ENCODE measurements at regions not wholly inside any gene's neighbourhood (a gene's known extent, or its start where the extent isn't known, plus 50 kb on each side); places are given as distances from the start of the nearest gene placed in this dataset.
A peak's percentile ranks its signal among the peaks of the same experiment; 100 is the strongest.

DNA sequence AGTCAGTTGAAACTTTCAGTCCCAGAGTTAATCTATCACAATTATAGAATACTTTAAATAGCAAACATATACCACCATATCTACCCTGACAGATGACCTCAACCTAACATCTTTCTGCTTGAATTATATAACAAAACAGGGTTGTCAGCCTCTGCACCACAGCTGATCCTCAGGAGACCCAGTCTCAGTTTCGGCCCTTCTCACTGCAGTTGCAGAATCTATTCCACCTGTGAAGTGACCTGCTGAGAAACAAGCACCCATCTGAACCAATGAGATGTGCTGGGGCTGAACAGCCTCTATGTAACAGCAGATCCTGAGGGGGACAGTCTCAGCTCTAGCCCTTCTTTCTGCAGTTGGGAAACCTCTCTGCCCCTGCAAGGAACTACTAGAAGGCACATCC, 567.6 kb downstream of the KCNJ3 start:
- FAIRE-seq: no peak
- DNase-seq (ENCODE audit: insufficient read length, low spot score): no peak
- no peak for TF ChIP-seq CTCF (IDR thresholded peaks at IDR 0.05; ENCODE audit: insufficient read depth, missing control alignments)

DNA sequence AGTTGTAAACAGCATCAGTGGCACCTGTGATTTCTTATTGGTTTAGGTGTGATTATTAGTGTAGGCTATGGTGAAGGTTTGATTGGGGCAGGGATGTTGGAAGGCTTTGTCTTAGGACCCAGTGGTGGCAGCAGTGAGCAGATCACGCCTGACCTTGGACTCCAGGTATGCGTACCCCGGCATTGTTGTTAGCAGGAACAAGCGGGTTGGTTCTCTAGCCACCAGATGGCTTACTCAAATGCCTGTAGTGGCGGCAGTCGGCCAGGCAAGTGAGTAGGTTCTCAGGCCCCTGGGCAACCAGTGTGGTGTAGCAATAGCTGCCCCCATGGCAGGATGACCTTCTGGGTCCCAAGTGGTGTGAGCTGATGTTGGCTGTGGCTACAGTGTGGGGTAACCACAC, 558.3 kb downstream of the KCNJ3 start:
- FAIRE-seq (no peak), DNase-seq (ENCODE audit: insufficient read length, low spot score) (no peak)
- TF ChIP-seq CTCF (IDR thresholded peaks at IDR 0.05; ENCODE audit: insufficient read depth, missing control alignments): no peak

DNA sequence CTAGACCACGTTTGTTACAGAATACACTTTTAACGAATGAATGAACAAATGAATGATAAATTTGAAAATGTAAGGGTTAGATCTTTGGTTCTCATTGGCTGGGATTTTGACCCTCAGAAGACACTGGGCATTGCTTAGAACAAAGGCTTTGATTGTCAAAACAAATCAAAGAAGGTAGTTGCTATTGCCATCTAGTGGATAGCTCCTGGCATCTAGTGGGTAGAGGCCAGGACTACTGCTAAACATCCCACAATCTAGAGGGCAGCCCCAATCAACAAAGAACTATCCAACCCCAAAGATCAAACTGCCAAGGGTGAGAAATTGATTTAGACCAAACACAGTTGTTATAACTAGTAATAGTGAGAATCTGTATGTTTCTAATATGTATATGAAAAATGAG, 552.3 kb downstream of the KCNJ3 start:
- TF ChIP-seq CTCF (IDR thresholded peaks at IDR 0.05; ENCODE audit: insufficient read depth, missing control alignments): peak; percentile 38
- FAIRE-seq (no peak), DNase-seq (ENCODE audit: insufficient read length, low spot score) (no peak)

DNA sequence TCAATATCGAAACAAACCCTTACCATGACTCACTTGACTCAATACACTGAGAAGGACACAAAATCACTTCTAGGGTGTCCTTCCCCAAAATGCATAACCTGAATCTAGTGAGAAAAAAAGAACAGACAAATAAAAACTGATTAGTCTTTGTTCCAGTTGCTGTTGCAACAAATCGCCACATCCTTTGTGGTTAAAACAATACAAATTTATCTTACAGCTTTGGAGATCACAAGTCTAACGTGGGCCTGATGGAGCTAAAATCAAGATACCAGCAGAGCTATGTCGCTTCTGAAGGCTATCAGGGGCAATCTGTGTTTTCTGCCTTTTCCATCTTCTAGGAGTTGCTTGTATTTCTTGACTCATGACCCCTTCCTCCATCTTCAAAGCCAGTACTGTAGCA, 541.7 kb downstream of the KCNJ3 start:
- FAIRE-seq (no peak), DNase-seq (ENCODE audit: insufficient read length, low spot score) (no peak)
- no peak for TF ChIP-seq CTCF (IDR thresholded peaks at IDR 0.05; ENCODE audit: insufficient read depth, missing control alignments)

GRCh38 chr2:155235710-155236109, 537.2 kb downstream of the KCNJ3 start:
- DNase-seq (ENCODE audit: insufficient read length, low spot score) (no peak), FAIRE-seq (no peak)
- TF ChIP-seq CTCF (IDR thresholded peaks at IDR 0.05; ENCODE audit: insufficient read depth, missing control alignments): no peak

- FAIRE-seq: peak; percentile 6
- DNase-seq (ENCODE audit: insufficient read length, low spot score): no peak
Observed at GRCh38 chr2:155223781-155224406, 525.4 kb downstream of the KCNJ3 start.

More at GRCh38 chr2:155223781-155224406, 525.4 kb downstream of the KCNJ3 start:
- TF ChIP-seq CTCF (IDR thresholded peaks at IDR 0.05; ENCODE audit: insufficient read depth, missing control alignments): peak; percentile 72

All from D721Med (cell line).